K562 (cell line): ENCODE measurements at regions not wholly inside any gene's neighbourhood (a gene's known extent, or its start where the extent isn't known, plus 50 kb on each side); places are given as distances from the start of the nearest gene placed in this dataset.

Experiments used
- ATAC-seq: fragments of 200-7000 bp; cut with Tn5 transposase; 3 replicates; pipeline ENCODE4 v1.9.1; 2020; ENCODE audit warnings: moderate library complexity
- BruUV-seq: library from RNA; stranded (reverse); fragments of 400-500 nt; replicated peaks from 2 replicates; lab custom pipeline; 2021; lab: Mats Ljungman, UMichigan
- CTCF ChIA-PET: fragments of 300-600 bp; formaldehyde crosslinking; extraction: SDS; loops from one replicate; lab custom pipeline; 2021; ENCODE audit warnings: low intra/inter-chr PET ratio; lab: Yijun Ruan, JAX
- POLR2A ChIA-PET: fragments of 300-600, 350-650 bp; sonication (Branson Sonifier 250); formaldehyde crosslinking; extraction: SDS; loops from one replicate; lab custom pipeline; 2021; ENCODE audit warnings: antibody characterized with exemption, inconsistent platforms; lab: Yijun Ruan, JAX
- DNase-seq, 4 experiments: peaks; one replicate each; pipeline versions ENCODE4 v3.0.0 to v3.0.0-alpha.2; 2011 to 2018; ENCODE audit warnings: low spot score in 3 of 4, mixed read lengths in 3 of 4; ENCODE audit errors: extremely low read depth in 1 of 4
- FAIRE-seq: peaks from 2 replicates; lab custom pipeline; 2011; peaks lifted over from hg19 to GRCh38; lab: Jason Lieb, UNC
- H2AFZ ChIP-seq: 2 replicates; pipeline ENCODE4 v1.6.0; 2011; ENCODE audit warnings: low read depth, low read length, control low read depth, inconsistent platforms
- H3K27ac ChIP-seq: fragments of 200-600 bp; 3 replicates; pipeline ENCODE4 v1.8.0; 2011; ENCODE audit warnings: low read depth, mild to moderate bottlenecking, control low read depth, inconsistent platforms, low read length, moderate library complexity, mixed read lengths; ENCODE audit errors: extremely low read depth
- H3K27me3 ChIP-seq, 2 experiments: fragments of 300-600 bp in 1 of 2; 2 replicates in 1 of 2; 3 replicates in 1 of 2; pipeline versions ENCODE4 v1.6.0 to v1.8.0; 2011; ENCODE audit warnings: inconsistent platforms in 2 of 2, low read length in 2 of 2, mild to moderate bottlenecking in 1 of 2, mixed read lengths in 1 of 2, moderate library complexity in 1 of 2; ENCODE audit not compliant: control insufficient read depth in 2 of 2, insufficient read depth in 2 of 2
- H3K36me3 ChIP-seq: fragments of 300-600 bp; 3 replicates; pipeline ENCODE4 v1.8.0; 2011; ENCODE audit warnings: mild to moderate bottlenecking, low read length, inconsistent platforms; ENCODE audit not compliant: control insufficient read depth, insufficient read depth
- H3K4me1 ChIP-seq, 2 experiments: fragments of 200-600 bp in 1 of 2; replicated peaks in 1 of 2; 2 replicates in 1 of 2; 3 replicates in 1 of 2; pipeline versions ENCODE4 v1.5.1 to v1.8.0; 2011; ENCODE audit warnings: inconsistent platforms in 2 of 2, low read length in 2 of 2, mild to moderate bottlenecking in 1 of 2, mixed read lengths in 1 of 2, moderate library complexity in 1 of 2; ENCODE audit not compliant: control insufficient read depth in 2 of 2, insufficient read depth in 2 of 2
- H3K4me2 ChIP-seq: 2 replicates; pipeline ENCODE4 v1.6.1; 2011; ENCODE audit warnings: low read length, control low read depth, inconsistent platforms, mixed read lengths; ENCODE audit not compliant: insufficient read depth
- H3K4me3 ChIP-seq: fragments of 200-600 bp; sonication (generic), shearing (Covaris generic); 2 replicates; pipeline ENCODE4 v1.5.1; 2016; ENCODE audit warnings: control low read depth, inconsistent platforms
- H3K79me2 ChIP-seq: fragments of 200-600 bp; 3 replicates; pipeline ENCODE4 v1.8.0; 2011; ENCODE audit warnings: low read length, inconsistent platforms; ENCODE audit not compliant: control insufficient read depth, insufficient read depth
- H3K9ac ChIP-seq, 2 experiments: 2 replicates each; pipeline versions ENCODE4 v1.6.0 to v1.6.1; 2011; ENCODE audit warnings: low read depth in 2 of 2, low read length in 2 of 2, control low read depth in 1 of 2, inconsistent platforms in 1 of 2, mild to moderate bottlenecking in 1 of 2, mixed read lengths in 1 of 2; ENCODE audit not compliant: insufficient read depth in 1 of 2
- H3K9me1 ChIP-seq: one replicate; pipeline ENCODE4 v1.6.0; 2011; ENCODE audit warnings: inconsistent platforms, mild to moderate bottlenecking, low read length, moderate library complexity; ENCODE audit not compliant: control insufficient read depth, insufficient read depth
- H3K9me3 ChIP-seq: replicated peaks from 2 replicates; pipeline ENCODE4 v1.5.1; 2011; ENCODE audit warnings: low read depth, low read length, inconsistent platforms; ENCODE audit not compliant: control insufficient read depth, insufficient read depth
- H4K20me1 ChIP-seq: replicated peaks from 2 replicates; pipeline ENCODE4 v1.6.1; 2011; ENCODE audit warnings: low read length, inconsistent platforms, mixed read lengths; ENCODE audit not compliant: control insufficient read depth, insufficient read depth
- HDAC2 ChIP-seq: fragments of 450-650 bp; IDR thresholded peaks from 2 replicates; pipeline ENCODE4 v1.6.1; 2016; ENCODE audit warnings: mild to moderate bottlenecking
- HMG20B ChIP-seq: fragments of 250-450 bp; sonication (Bioruptor Pico); IDR thresholded peaks from 2 replicates; pipeline ENCODE4 v1.5.0; 2021; ENCODE audit warnings: mild to moderate bottlenecking
- ILK ChIP-seq: fragments of 450-650 bp; IDR thresholded peaks from 2 replicates; pipeline ENCODE4 v1.6.1; 2016; ENCODE audit warnings: missing genetic modification characterization, low read depth, mild to moderate bottlenecking, missing compliant biosample characterization, moderate library complexity, borderline replicate concordance
- KHSRP ChIP-seq: fragments of 450-650 bp; IDR thresholded peaks from 2 replicates; pipeline ENCODE4 v1.6.1; 2017
- MAFG ChIP-seq: fragments of 450-650 bp; conservative IDR thresholded peaks from 2 replicates; pipeline ENCODE4 v1.6.1; 2016; ENCODE audit warnings: missing genetic modification characterization, missing compliant biosample characterization
- MYBL2 ChIP-seq, 2 experiments: fragments of 450-650 bp in 1 of 2; sonication (generic) in 1 of 2; formaldehyde crosslinking in 1 of 2; IDR thresholded peaks; 2 replicates each; pipeline versions ENCODE4 v1.6.1 to v1.8.1; 2017 to 2022; ENCODE audit warnings: borderline replicate concordance in 1 of 2, inconsistent platforms in 1 of 2, low read depth in 1 of 2, mild to moderate bottlenecking in 1 of 2, missing genetic modification reagents in 1 of 2, moderate library complexity in 1 of 2
- POLR2A ChIP-seq: fragments of 450-650 bp; conservative IDR thresholded peaks from 2 replicates; pipeline ENCODE4 v1.6.1; 2016
- PTBP1 ChIP-seq: fragments of 200-400 bp; formaldehyde crosslinking; IDR thresholded peaks from 2 replicates; pipeline ENCODE4 v1.6.1; 2017; ENCODE audit warnings: low read depth, low read length
- TEAD4 ChIP-seq, 2 experiments: sonication (generic) in 1 of 2; formaldehyde crosslinking in 1 of 2; IDR thresholded peaks; 2 replicates each; pipeline versions ENCODE4 v1.6.1 to v1.8.0; 2012 to 2022; ENCODE audit warnings: borderline replicate concordance in 1 of 2, inconsistent platforms in 1 of 2, low read length in 1 of 2, mild to moderate bottlenecking in 1 of 2, missing genetic modification reagents in 1 of 2
- XRCC5 ChIP-seq: fragments of 200-400 bp; formaldehyde crosslinking; IDR thresholded peaks from 2 replicates; pipeline ENCODE4 v1.6.1; 2017; ENCODE audit warnings: low read depth, mild to moderate bottlenecking, low read length
- ZFP30 ChIP-seq: fragments of 250-450 bp; sonication (Bioruptor Pico); IDR thresholded peaks from 2 replicates; pipeline ENCODE4 v1.8.0; 2022; ENCODE audit warnings: moderate library complexity, mild to moderate bottlenecking, inconsistent platforms, borderline replicate concordance
- ZKSCAN8 ChIP-seq: fragments of 200-800 bp; sonication (Bioruptor generic); IDR thresholded peaks from 2 replicates; pipeline ENCODE4 v1.6.1; 2016; ENCODE audit warnings: missing genetic modification characterization, missing compliant biosample characterization
- WGBS: fragments of 100-300 bp; shearing (Covaris generic); methylation state at CpG from one replicate; pipeline ENCODE4 v1.1.6; 2016; ENCODE audit warnings: low coverage, mixed read lengths; ENCODE audit not compliant: insufficient coverage; ENCODE audit errors: missing lambda C conversion rate; 5-methylcytosine and 5-hydroxymethylcytosine counted together
- in situ Hi-C: fragments of 300-500 bp; cut with MboI; formaldehyde crosslinking; loops from 4 replicates; pipeline ENCODE4 v1.15.0; 2018; ENCODE audit warnings: inconsistent platforms, mixed read lengths
- intact Hi-C: fragments of 100-400 bp; cut with micrococcal nuclease; formaldehyde crosslinking; loops from 2 replicates; pipeline ENCODE4 v1.14.2; 2022
- TF ChIP-seq, protein P1 (sequence below): IDR thresholded peaks from 2 replicates; pipeline ENCODE4 v1.6.1; 2012; ENCODE audit warnings: low read depth, low read length, improper control_type of control experiment, borderline replicate concordance
- TF ChIP-seq, protein P2 (sequence below): fragments of 450-650 bp; IDR thresholded peaks from 2 replicates; pipeline ENCODE4 v1.7.1; 2018; ENCODE audit warnings: mild to moderate bottlenecking, low read depth; ENCODE audit not compliant: partially characterized antibody

DNA sequence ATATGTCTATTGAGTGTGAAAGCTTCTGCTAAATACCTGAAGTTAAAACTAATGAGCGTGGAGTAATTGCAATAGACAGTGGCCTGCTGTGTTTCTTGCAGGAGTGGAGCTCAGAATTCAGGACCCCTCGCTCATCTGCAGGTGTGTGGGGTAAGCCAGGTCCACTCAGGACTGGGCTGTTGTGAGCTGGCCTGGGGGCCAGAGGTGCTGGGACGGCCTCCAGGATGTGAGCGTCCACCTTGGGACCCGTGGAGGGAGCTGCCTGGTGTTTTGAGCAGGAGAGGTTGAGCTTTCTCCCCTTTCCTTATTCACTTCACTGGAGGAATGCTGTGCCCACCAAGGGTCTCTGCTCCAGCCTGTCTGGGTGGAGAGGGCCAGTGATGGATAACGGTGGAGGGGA lies 681.2 kb downstream of the BRD1 start:
- peaks cover 0 to 3% of the 10 kb centered on the region in 2 experiments; a peak in 1 of 5 replicates for H3K27me3 ChIP-seq
- H3K79me2 ChIP-seq: no peaks in the 10 kb centered on the region
- TF ChIP-seq XRCC5 (no peak), PTBP1 (no peak), HDAC2 (no peak), ILK (tag) (no peak), ZFP30 (CRISPR knock-in tag) (no peak), POLR2A (no peak), KHSRP (no peak), TEAD4 (IDR thresholded peaks at IDR 0.05; ENCODE audit: low read length) (no peak), TEAD4 (CRISPR knock-in tag; IDR thresholded peaks at IDR 0.05; ENCODE audit: borderline replicate concordance) (no peak), MAFG (tag) (no peak), ZKSCAN8 (CRISPR knock-in tag) (no peak), HMG20B (CRISPR knock-in tag) (no peak), MYBL2 (IDR thresholded peaks at IDR 0.05; ENCODE audit: low read depth) (no peak), MYBL2 (CRISPR knock-in tag; IDR thresholded peaks at IDR 0.05; ENCODE audit: borderline replicate concordance) (no peak)
- TF ChIP-seq, protein P1, sequence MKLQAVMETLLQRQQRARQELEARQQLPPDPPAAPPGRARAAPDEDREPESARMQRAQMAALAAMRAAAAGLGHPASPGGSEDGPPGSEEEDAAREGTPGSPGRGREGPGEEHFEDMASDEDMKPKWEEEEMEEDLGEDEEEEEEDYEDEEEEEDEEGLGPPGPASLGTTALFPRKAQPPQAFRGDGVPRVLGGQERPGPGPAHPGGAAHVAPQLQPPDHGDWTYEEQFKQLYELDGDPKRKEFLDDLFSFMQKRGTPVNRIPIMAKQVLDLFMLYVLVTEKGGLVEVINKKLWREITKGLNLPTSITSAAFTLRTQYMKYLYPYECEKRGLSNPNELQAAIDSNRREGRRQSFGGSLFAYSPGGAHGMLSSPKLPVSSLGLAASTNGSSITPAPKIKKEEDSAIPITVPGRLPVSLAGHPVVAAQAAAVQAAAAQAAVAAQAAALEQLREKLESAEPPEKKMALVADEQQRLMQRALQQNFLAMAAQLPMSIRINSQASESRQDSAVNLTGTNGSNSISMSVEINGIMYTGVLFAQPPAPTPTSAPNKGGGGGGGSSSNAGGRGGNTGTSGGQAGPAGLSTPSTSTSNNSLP: no peak
- TF ChIP-seq, protein P2, sequence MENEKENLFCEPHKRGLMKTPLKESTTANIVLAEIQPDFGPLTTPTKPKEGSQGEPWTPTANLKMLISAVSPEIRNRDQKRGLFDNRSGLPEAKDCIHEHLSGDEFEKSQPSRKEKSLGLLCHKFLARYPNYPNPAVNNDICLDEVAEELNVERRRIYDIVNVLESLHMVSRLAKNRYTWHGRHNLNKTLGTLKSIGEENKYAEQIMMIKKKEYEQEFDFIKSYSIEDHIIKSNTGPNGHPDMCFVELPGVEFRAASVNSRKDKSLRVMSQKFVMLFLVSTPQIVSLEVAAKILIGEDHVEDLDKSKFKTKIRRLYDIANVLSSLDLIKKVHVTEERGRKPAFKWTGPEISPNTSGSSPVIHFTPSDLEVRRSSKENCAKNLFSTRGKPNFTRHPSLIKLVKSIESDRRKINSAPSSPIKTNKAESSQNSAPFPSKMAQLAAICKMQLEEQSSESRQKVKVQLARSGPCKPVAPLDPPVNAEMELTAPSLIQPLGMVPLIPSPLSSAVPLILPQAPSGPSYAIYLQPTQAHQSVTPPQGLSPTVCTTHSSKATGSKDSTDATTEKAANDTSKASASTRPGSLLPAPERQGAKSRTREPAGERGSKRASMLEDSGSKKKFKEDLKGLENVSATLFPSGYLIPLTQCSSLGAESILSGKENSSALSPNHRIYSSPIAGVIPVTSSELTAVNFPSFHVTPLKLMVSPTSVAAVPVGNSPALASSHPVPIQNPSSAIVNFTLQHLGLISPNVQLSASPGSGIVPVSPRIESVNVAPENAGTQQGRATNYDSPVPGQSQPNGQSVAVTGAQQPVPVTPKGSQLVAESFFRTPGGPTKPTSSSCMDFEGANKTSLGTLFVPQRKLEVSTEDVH: no peak
- TF ChIP-seq, all 486 proteins: peak for 0
- ChIA-PET CTCF (no interaction called here), POLR2A (interaction anchor here (0.6 kb wide), 1 partner anchor 446 kb away, joined by 3 read pairs; no protein-coding TSS in a partner anchor)
- H3K27ac ChIP-seq: no peak overlapping the region
- no peaks in the 10 kb centered on the region for H3K36me3 ChIP-seq
- no peak for DNase-seq
- no peak for ATAC-seq
- H3K9me1 ChIP-seq: no peaks in the 10 kb centered on the region
- in situ Hi-C loops: no loop called here
- intact Hi-C loops: no loop called here
- H3K4me1 ChIP-seq: no peaks in the 10 kb centered on the region
- no peak overlapping the region for H3K4me2 ChIP-seq
- no peak overlapping the region for H3K9ac ChIP-seq
- no peaks in the 10 kb centered on the region for H3K9me3 ChIP-seq
- no peaks in the 10 kb centered on the region for H4K20me1 ChIP-seq
- FAIRE-seq: no peak
- BruUV-seq: no TSS peak
- H2AFZ ChIP-seq: no peak overlapping the region
- WGBS: 0% methylated on average over 2 of the region's 6 CpGs
- H3K4me3 ChIP-seq: no peak overlapping the region
